A549 (cell line): ENCODE measurements at regions not wholly inside any gene's neighbourhood (a gene's known extent, or its start where the extent isn't known, plus 50 kb on each side); places are given as distances from the start of the nearest gene placed in this dataset.

Experiments
- ATAC-seq, 2 experiments: fragments of 200-7000 bp in 1 of 2; fragments of >200 bp in 1 of 2; cut with Nextera tagmentation in 1 of 2; cut with Tn5 transposase in 1 of 2; 3 replicates each; pipeline versions ENCODE4 v1.8.0 to v1.9.1; 2018 to 2020; ENCODE audit warnings: mild to moderate bottlenecking in 1 of 2, moderate library complexity in 1 of 2
- CTCF ChIA-PET: fragments of 300-600 bp; sonication (Branson Sonifier 250); formaldehyde crosslinking; extraction: SDS; loops from one replicate; lab custom pipeline; 2021; ENCODE audit warnings: antibody characterized with exemption, inconsistent platforms; lab: Yijun Ruan, JAX
- POLR2A ChIA-PET: fragments of 350-600 bp; formaldehyde crosslinking; extraction: SDS; loops from one replicate; lab custom pipeline; 2021; ENCODE audit warnings: antibody characterized with exemption, inconsistent platforms; lab: Yijun Ruan, JAX
- DNase-seq, 2 experiments: peaks; one replicate each; pipeline versions ENCODE4 v3.0.0 to v3.0.0-alpha.2; 2011 to 2016; ENCODE audit warnings: low read depth in 1 of 2, low spot score in 1 of 2
- FAIRE-seq: peaks from 2 replicates; lab custom pipeline; 2011; peaks lifted over from hg19 to GRCh38; lab: Jason Lieb, UNC
- H3K27ac ChIP-seq, 2 experiments: fragments of >200 bp; sonication (Bioruptor Twin); formaldehyde crosslinking; 3 replicates each; pipeline ENCODE4 v1.5.1; 2016 to 2017
- H3K4me1 ChIP-seq: fragments of >200 bp; sonication (Bioruptor Twin); formaldehyde crosslinking; 3 replicates; pipeline ENCODE4 v1.6.1; 2016
- H3K4me2 ChIP-seq: fragments of >200 bp; sonication (Bioruptor Twin); formaldehyde crosslinking; 3 replicates; pipeline ENCODE4 v1.6.1; 2016
- H3K4me3 ChIP-seq: fragments of >200 bp; sonication (Bioruptor Twin); formaldehyde crosslinking; 3 replicates; pipeline ENCODE4 v1.5.1; 2016
- H3K9me3 ChIP-seq: fragments of >200 bp; sonication (Bioruptor Twin); formaldehyde crosslinking; 3 replicates; pipeline ENCODE4 v1.6.1; 2016
- CBX2 ChIP-seq: fragments of 200-600 bp; sonication (generic); IDR thresholded peaks from 2 replicates; pipeline ENCODE4 v1.6.1; 2016; ENCODE audit warnings: low read depth, mild to moderate bottlenecking, borderline replicate concordance
- CHD2 ChIP-seq: fragments of 150-350 bp; IDR thresholded peaks from 2 replicates; pipeline ENCODE4 v1.6.1; 2014; ENCODE audit warnings: low read length; ENCODE audit not compliant: partially characterized antibody
- CTCF ChIP-seq: fragments of >200 bp; sonication (Bioruptor Twin); formaldehyde crosslinking; IDR thresholded peaks from 3 replicates; pipeline ENCODE4 v1.5.1; 2016
- E2F6 ChIP-seq: IDR thresholded peaks from 2 replicates; pipeline ENCODE4 v1.6.1; 2012; ENCODE audit warnings: low read depth, borderline replicate concordance
- EHF ChIP-seq: fragments of 250-450 bp; sonication (Bioruptor Pico); IDR thresholded peaks from 2 replicates; pipeline ENCODE4 v1.5.0; 2020; ENCODE audit warnings: mild to moderate bottlenecking
- EHMT2 ChIP-seq: fragments of 200-600 bp; sonication (generic); IDR thresholded peaks from 2 replicates; pipeline ENCODE4 v1.6.1; 2016; ENCODE audit warnings: antibody characterized with exemption, low read depth, mild to moderate bottlenecking, moderate library complexity
- EP300 ChIP-seq, 2 experiments: fragments of >200 bp; sonication (Bioruptor Twin); formaldehyde crosslinking; IDR thresholded peaks; 2 replicates in 1 of 2; 3 replicates in 1 of 2; pipeline ENCODE4 v1.6.1; 2016 to 2017
- FOSB ChIP-seq: fragments of 250-450 bp; sonication (Bioruptor Pico); IDR thresholded peaks from 2 replicates; pipeline ENCODE4 v1.5.0; 2020; ENCODE audit warnings: mild to moderate bottlenecking, moderate library complexity
- GATA3 ChIP-seq: IDR thresholded peaks from 2 replicates; pipeline ENCODE4 v1.6.1; 2012; ENCODE audit warnings: borderline replicate concordance
- HEYL ChIP-seq: fragments of 250-450 bp; sonication (Bioruptor Pico); IDR thresholded peaks from 2 replicates; pipeline ENCODE4 v1.8.0; 2021; ENCODE audit warnings: mild to moderate bottlenecking, moderate library complexity
- HMGXB4 ChIP-seq: fragments of 250-450 bp; sonication (Bioruptor Pico); IDR thresholded peaks from 2 replicates; pipeline ENCODE4 v1.5.0; 2021; ENCODE audit warnings: mild to moderate bottlenecking, moderate library complexity, borderline replicate concordance
- HOXB13 ChIP-seq: fragments of 250-450 bp; sonication (Bioruptor Pico); IDR thresholded peaks from 2 replicates; pipeline ENCODE4 v1.5.0; 2020; ENCODE audit warnings: low read depth, mild to moderate bottlenecking, moderate library complexity
- HOXB5 ChIP-seq: fragments of 250-450 bp; sonication (Bioruptor Pico); IDR thresholded peaks from 2 replicates; pipeline ENCODE4 v1.5.0; 2020; ENCODE audit warnings: mild to moderate bottlenecking, moderate library complexity
- KDM5A ChIP-seq: fragments of 200-600 bp; sonication (generic); IDR thresholded peaks from 2 replicates; pipeline ENCODE4 v1.6.1; 2016; ENCODE audit warnings: antibody characterized with exemption, mild to moderate bottlenecking
- MAZ ChIP-seq: fragments of 150-350 bp; IDR thresholded peaks from 2 replicates; pipeline ENCODE4 v1.6.1; 2014; ENCODE audit warnings: antibody characterized with exemption, low read depth, low read length, borderline replicate concordance
- MYC ChIP-seq: IDR thresholded peaks from 2 replicates; pipeline ENCODE4 v1.6.1; 2012; ENCODE audit warnings: mild to moderate bottlenecking, inconsistent platforms, low read length, improper control_type of control experiment, borderline replicate concordance
- NPAS2 ChIP-seq: fragments of 250-450 bp; sonication (Bioruptor Pico); IDR thresholded peaks from 2 replicates; pipeline ENCODE4 v1.8.0; 2022; ENCODE audit warnings: mild to moderate bottlenecking, moderate library complexity, borderline replicate concordance
- POLR2A ChIP-seq: IDR thresholded peaks from 2 replicates; pipeline ENCODE4 v1.6.1; 2012; ENCODE audit warnings: mild to moderate bottlenecking, low read length
- POLR2AphosphoS2 ChIP-seq: conservative IDR thresholded peaks from 2 replicates; pipeline ENCODE4 v1.6.1; 2012; ENCODE audit warnings: low read length, improper control_type of control experiment, inconsistent platforms
- RNF2 ChIP-seq: fragments of 200-600 bp; sonication (generic); IDR thresholded peaks from 2 replicates; pipeline ENCODE4 v1.6.1; 2016; ENCODE audit warnings: low read depth, mild to moderate bottlenecking, antibody characterized with exemption, moderate library complexity, borderline replicate concordance
- SMC3 ChIP-seq: fragments of >200 bp; sonication (Bioruptor Twin); formaldehyde crosslinking; IDR thresholded peaks from 3 replicates; pipeline ENCODE4 v1.6.1; 2018; ENCODE audit warnings: inconsistent platforms
- SREBF2 ChIP-seq: fragments of 450-650 bp; IDR thresholded peaks from 2 replicates; pipeline ENCODE4 v1.6.1; 2014; ENCODE audit warnings: mild to moderate bottlenecking, moderate library complexity
- ZFP36 ChIP-seq: fragments of 450-650 bp; IDR thresholded peaks from 2 replicates; pipeline ENCODE4 v1.6.1; 2014; ENCODE audit warnings: borderline replicate concordance; ENCODE audit not compliant: partially characterized antibody
- WGBS: methylation state at CpG from one replicate; pipeline ENCODE4 v1.1.6; 2017; ENCODE audit errors: missing lambda C conversion rate; 5-methylcytosine and 5-hydroxymethylcytosine counted together

GRCh38 chr7:12089951-12090756, 120.9 kb upstream of the TMEM106B start:
- no peak overlapping the region for H3K4me2 ChIP-seq
- H3K4me1 ChIP-seq, result no peaks in the 10 kb centered on the region
- 81% methylated on average over 9 of the region's 9 CpGs for WGBS
- peak overlapping the region in 1 of 2 experiments; percentile 15; a peak in 1 of 6 replicates for H3K27ac ChIP-seq
- TF ChIP-seq EP300 (IDR thresholded peaks at IDR 0.05), result no peak
- no peak for TF ChIP-seq CHD2
- no peak for TF ChIP-seq HEYL
- TF ChIP-seq EHF (CRISPR knock-in tag), result no peak
- no peak for TF ChIP-seq E2F6
- no peak for TF ChIP-seq RNF2
- no peak for TF ChIP-seq CBX2
- TF ChIP-seq SREBF2, result no peak
- no peak for TF ChIP-seq NPAS2 (CRISPR knock-in tag)
- TF ChIP-seq SMC3, result no peak
- TF ChIP-seq ZFP36, result no peak
- TF ChIP-seq GATA3, result no peak
- TF ChIP-seq CTCF, result no peak
- no peak for TF ChIP-seq MAZ
- TF ChIP-seq HMGXB4, result no peak
- no peak for TF ChIP-seq KDM5A
- CTCF ChIA-PET, result no interaction called here
- no peaks in the 10 kb centered on the region for H3K9me3 ChIP-seq
- ATAC-seq (no peak), DNase-seq (no peak), FAIRE-seq (no peak)
- POLR2A ChIA-PET, result no interaction called here
- H3K4me3 ChIP-seq, result no peak overlapping the region

GRCh38 chr7:12090757-12091221, 120.3 kb upstream of the TMEM106B start:
- 89% methylated on average over 5 of the region's 5 CpGs for WGBS
- H3K4me1 ChIP-seq, result no peaks in the 10 kb centered on the region
- TF ChIP-seq EHMT2 (no peak), SREBF2 (no peak), HOXB5 (CRISPR knock-in tag) (no peak), POLR2A (no peak)
- CTCF ChIA-PET, result no interaction called here
- H3K27ac ChIP-seq, result no peak overlapping the region
- DNase-seq (no peak), ATAC-seq (peak in 1 of 2 experiments; percentile 30; a peak in 1 of 6 replicates), FAIRE-seq (no peak)
- no peaks in the 10 kb centered on the region for H3K9me3 ChIP-seq
- POLR2A ChIA-PET, result no interaction called here
- no peak overlapping the region for H3K4me3 ChIP-seq
- H3K4me2 ChIP-seq, result no peak overlapping the region

GRCh38 chr7:12091231-12091630, 119.9 kb upstream of the TMEM106B start:
- Histone ChIP-seq H3K27ac (no peak overlapping the region), H3K4me1 (no peaks in the 10 kb centered on the region), H3K9me3 (no peaks in the 10 kb centered on the region), H3K4me3 (no peak overlapping the region), H3K4me2 (no peak overlapping the region)
- POLR2A ChIA-PET, result no interaction called here
- no peak for FAIRE-seq
- DNase-seq, result no peak
- 74% methylated on average over 4 of the region's 4 CpGs for WGBS
- ATAC-seq, result no peak
- CTCF ChIA-PET, result interaction anchor here (2.1 kb wide), 1 partner anchor 29 kb away, joined by 4 read pairs; no protein-coding TSS in a partner anchor
- TF ChIP-seq HOXB13 (CRISPR knock-in tag), result no peak
- no peak for TF ChIP-seq FOSB
- TF ChIP-seq E2F6, result no peak
- no peak for TF ChIP-seq CTCF
- TF ChIP-seq MYC, result no peak
- TF ChIP-seq CHD2, result no peak
- TF ChIP-seq POLR2AphosphoS2, result no peak
- no peak for TF ChIP-seq HMGXB4
- TF ChIP-seq NPAS2 (CRISPR knock-in tag), result no peak
